ENCODE measurements at regions not wholly inside any gene's neighbourhood (a gene's known extent, or its start where the extent isn't known, plus 50 kb on each side); places are given as distances from the start of the nearest gene placed in this dataset.

DNA sequence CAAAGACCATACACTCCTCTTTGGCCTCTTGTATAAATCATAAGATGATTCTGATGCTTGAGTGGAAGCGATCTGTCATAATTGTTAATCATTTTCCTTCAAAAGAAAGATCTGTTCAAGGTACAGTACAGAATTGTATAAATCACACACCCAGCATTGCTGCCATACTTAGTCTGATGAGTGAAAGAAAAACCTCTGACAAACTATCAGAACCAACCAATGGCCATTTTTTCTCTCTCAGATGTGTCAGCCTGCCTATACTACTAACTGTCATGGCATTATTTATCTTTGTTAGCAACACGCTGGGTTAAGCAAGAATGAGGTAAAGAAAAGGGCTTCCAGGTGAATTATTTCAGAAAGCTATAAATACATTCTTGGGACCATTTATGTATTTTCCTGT lies 1112.7 kb upstream of the TENM4 start:
- Histone ChIP-seq H4K5ac (ENCODE audit: low read depth, low read length) (no peak overlapping the region), H2BK15ac (ENCODE audit: low read depth, low read length) (no peak overlapping the region), H3K4ac (ENCODE audit: low read depth, low read length) (no peak overlapping the region), H4K91ac (ENCODE audit: insufficient read depth, low read depth, low read length) (no peak overlapping the region), H3K4me1 (ENCODE audit: control insufficient read depth, insufficient read depth, low read length) (no peaks in the 10 kb centered on the region), H3K9ac (ENCODE audit: low read depth, low read length) (no peak overlapping the region), H3K4me3 (ENCODE audit: insufficient read depth, low read depth, low read length) (no peak overlapping the region), H4K8ac (ENCODE audit: low read depth in 2 of 2, low read length in 2 of 2) (no peak overlapping the region), H3K4me2 (ENCODE audit: low read depth, low read length) (no peak overlapping the region), H3K18ac (ENCODE audit: low read depth, low read length) (no peak overlapping the region), H3K27me3 (ENCODE audit: control insufficient read depth, insufficient read depth, low read length) (no peaks in the 10 kb centered on the region), H2BK20ac (ENCODE audit: low read depth, low read length) (no peak overlapping the region), H3K79me1 (ENCODE audit: low read depth in 1 of 2, low read length in 2 of 2) (no peaks in the 10 kb centered on the region), H3K27ac (ENCODE audit: insufficient read depth, low read length) (no peak overlapping the region), H3K56ac (ENCODE audit: extremely low read depth, insufficient read depth, low read length) (no peak overlapping the region), H2AK5ac (ENCODE audit: low read depth, low read length) (no peak overlapping the region), H3K23ac (ENCODE audit: low read depth, low read length) (no peak overlapping the region), H2AK9ac (replicated peaks; ENCODE audit: low read depth, low read length, poor library complexity) (no peak overlapping the region), H2AFZ (replicated peaks; ENCODE audit: low read length, poor library complexity) (no peak overlapping the region), H2BK120ac (ENCODE audit: low read depth, low read length) (no peak overlapping the region), H3K14ac (replicated peaks; ENCODE audit: low read depth, low read length) (no peak overlapping the region), H3K9me1 (ENCODE audit: insufficient read depth, low read length) (no peaks in the 10 kb centered on the region), H4K20me1 (ENCODE audit: insufficient read depth, low read length) (no peaks in the 10 kb centered on the region), H2BK5ac (ENCODE audit: low read depth, low read length, poor library complexity, severe bottlenecking) (no peak overlapping the region), H3K36me3 (ENCODE audit: control insufficient read depth, insufficient read depth, low read length) (no peaks in the 10 kb centered on the region), H3K9me3 (ENCODE audit: control insufficient read depth, insufficient read depth, low read length) (no peaks in the 10 kb centered on the region)
- POLR2A ChIA-PET (ENCODE audit: unreplicated experiment): no interaction called here
- WGBS, 2 experiments (ENCODE audit: extremely low coverage in 2 of 2, insufficient read length in 1 of 2): no CpG with 5 or more reads among the region's 2 CpGs
- dilution Hi-C loops (cut with HindIII; ENCODE audit: low sequenced_read_pairs, unreplicated experiment) (no loop called here), intact Hi-C loops (cut with micrococcal nuclease) (no loop called here), in situ Hi-C loops (cut with MboI; ENCODE audit: low sequenced_read_pairs) (no loop called here)
- CTCF ChIA-PET: no interaction called here
- DNase-seq (no peak), ATAC-seq (ENCODE audit: low read depth) (no peak)
- TF ChIP-seq POLR2A (IDR thresholded peaks at IDR 0.05; ENCODE audit: low read depth, low read length) (no peak), FOS (IDR thresholded peaks at IDR 0.05; ENCODE audit: low read depth, low read length) (no peak), NFE2L2 (IDR thresholded peaks at IDR 0.05; ENCODE audit: low read depth, low read length) (no peak), SMC3 (IDR thresholded peaks at IDR 0.05; ENCODE audit: low read depth, low read length) (no peak), MXI1 (IDR thresholded peaks at IDR 0.05; ENCODE audit: borderline replicate concordance, low read depth, low read length) (no peak), MAFK (IDR thresholded peaks at IDR 0.05; ENCODE audit: low read depth, low read length) (no peak), CEBPB (IDR thresholded peaks at IDR 0.05; ENCODE audit: low read depth, low read length) (no peak), USF2 (IDR thresholded peaks at IDR 0.05; ENCODE audit: low read depth, low read length) (no peak)
- no TSS peak for BruUV-seq (replicated peaks)
